GM18508 (cell line): ENCODE measurements at regions not wholly inside any gene's neighbourhood (a gene's known extent, or its start where the extent isn't known, plus 50 kb on each side); places are given as distances from the start of the nearest gene placed in this dataset.

Source experiments
- ATAC-seq: cut with Tn5 transposase; IDR thresholded peaks from one replicate; pipeline ENCODE4 v1.9.1; 2021; ENCODE audit warnings: moderate number of reproducible peaks; ENCODE audit not compliant: insufficient read depth, unreplicated experiment

DNA sequence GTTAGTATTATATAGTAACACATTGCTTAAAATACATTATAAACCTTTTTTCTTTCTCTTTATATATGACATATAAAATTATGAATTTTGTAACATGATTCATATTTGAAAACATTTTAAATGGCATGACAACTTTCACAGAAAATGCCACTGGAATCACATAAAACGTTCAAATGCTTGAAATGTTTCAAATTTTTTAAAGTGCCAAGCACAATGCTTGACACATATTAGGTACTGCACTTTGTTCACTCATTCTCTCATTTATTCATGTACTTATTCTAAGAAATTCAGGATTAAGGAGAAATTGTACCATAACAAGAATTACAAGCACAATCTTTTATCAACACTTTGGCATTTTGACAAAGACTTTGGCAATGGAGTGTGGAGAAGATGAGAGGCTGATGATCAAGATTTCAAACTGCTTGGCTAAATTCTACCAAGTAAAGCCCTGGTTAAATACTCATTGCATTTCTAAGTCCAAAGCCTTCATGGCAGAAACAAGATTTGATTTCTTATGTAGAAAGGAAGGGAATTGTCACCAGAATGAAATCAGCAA, 232.2 kb downstream of the C12orf50 start:
- ATAC-seq = no peak

GRCh38 chr12:87795555-87795954, 233.6 kb downstream of the C12orf50 start:
- ATAC-seq = no peak

GRCh38 chr12:87794854-87795253, 234.3 kb downstream of the C12orf50 start:
- no peak for ATAC-seq

- no peak for ATAC-seq
These were observed 236.1 kb downstream of the C12orf50 start for GRCh38 chr12:87793131-87793530.

DNA sequence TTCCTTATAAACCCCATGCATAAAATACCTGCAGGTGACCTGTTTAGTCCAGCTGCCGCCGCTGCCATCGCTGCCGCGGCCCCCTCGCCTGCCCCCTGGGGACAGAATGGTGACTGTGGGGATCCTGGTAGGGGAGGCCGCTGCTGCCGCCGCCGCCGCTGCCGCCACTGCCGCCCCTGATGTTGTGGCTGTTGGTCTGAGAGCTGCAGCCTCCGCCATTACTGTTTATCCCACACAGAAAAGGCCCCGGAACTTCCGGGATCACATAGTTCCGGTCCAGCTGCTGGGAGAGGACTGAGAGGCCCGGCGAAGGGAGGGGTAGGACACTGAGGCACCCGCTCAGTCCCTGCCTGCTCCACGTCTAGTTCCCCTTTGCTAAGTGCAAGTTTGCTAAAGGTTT, 244.9 kb downstream of the C12orf50 start:
- ATAC-seq = no peak

- no peak for ATAC-seq
These were observed 245.7 kb downstream of the C12orf50 start for GRCh38 chr12:87783467-87783866.

- no peak for ATAC-seq
These were observed 246.4 kb downstream of the C12orf50 start for GRCh38 chr12:87782838-87783237.

- ATAC-seq = no peak
These were observed 249.2 kb downstream of the C12orf50 start for GRCh38 chr12:87779858-87780498.

DNA sequence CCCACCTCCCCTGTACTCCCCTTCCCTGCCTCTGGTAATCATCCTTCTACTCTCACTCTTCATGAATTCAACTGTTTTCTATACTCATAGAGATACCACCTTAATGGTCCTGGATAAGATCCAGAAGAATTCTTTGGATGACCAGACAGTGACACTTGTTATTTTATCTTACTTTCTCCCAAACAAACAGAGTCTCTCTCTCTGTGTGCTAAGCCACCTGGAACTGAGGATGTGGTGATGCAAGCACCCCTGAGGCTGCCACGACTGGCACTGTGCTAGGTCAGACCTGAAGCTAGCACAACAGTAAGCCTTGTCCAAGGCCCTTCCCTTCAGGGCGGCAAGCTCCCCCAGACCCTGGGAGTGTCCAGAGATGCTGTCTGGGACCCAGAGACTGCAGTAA, 250.2 kb downstream of the C12orf50 start:
- no peak for ATAC-seq

- ATAC-seq = no peak
These were observed 251.1 kb downstream of the C12orf50 start for GRCh38 chr12:87778065-87778464.

GRCh38 chr12:87775784-87776183, 253.4 kb downstream of the C12orf50 start:
- no peak for ATAC-seq

- ATAC-seq = no peak
These were observed 254.2 kb downstream of the C12orf50 start for GRCh38 chr12:87775051-87775450.

DNA sequence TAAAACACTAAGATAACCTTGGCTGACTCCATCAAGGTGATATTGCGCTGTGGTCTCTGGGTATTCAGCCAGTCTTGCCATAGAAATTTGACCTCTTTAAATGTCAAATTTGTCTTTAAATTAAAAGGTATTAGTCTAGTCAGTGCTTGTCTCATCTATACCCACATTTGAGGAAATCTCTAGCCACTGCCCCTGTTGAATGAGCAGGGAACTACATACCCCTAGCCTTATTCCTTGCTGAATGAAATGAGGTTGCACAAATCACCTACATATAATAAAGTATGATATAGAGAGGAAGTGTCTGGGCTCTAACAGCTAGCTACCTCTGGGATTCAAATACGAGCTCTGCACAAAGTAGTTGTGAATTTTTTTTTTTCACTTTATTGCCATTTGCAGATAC, 256.8 kb downstream of the C12orf50 start:
- ATAC-seq = no peak

GRCh38 chr12:87768501-87769287, 260.5 kb downstream of the C12orf50 start:
- ATAC-seq = no peak

DNA sequence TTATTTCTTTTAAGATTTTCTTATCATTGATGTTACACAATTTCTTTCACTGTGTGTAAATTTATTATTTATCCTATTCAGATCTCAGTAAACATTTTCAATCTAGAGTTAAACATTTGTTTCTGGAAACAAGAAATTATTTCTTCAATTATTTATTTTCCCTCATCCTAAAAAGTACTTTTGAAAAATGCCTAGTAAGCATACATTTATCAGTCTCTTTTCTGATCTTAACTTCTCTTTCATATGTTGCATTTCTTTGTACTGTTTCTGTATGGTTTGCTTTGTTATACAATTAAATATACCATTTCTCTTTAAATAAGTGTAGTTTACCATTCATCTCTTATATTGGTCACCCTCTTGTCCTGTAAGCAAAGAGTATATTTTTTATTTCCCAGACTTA, 263.2 kb downstream of the C12orf50 start:
- no peak for ATAC-seq

- no peak for ATAC-seq
These were observed 268.3 kb downstream of the C12orf50 start for GRCh38 chr12:87760943-87761342.

DNA sequence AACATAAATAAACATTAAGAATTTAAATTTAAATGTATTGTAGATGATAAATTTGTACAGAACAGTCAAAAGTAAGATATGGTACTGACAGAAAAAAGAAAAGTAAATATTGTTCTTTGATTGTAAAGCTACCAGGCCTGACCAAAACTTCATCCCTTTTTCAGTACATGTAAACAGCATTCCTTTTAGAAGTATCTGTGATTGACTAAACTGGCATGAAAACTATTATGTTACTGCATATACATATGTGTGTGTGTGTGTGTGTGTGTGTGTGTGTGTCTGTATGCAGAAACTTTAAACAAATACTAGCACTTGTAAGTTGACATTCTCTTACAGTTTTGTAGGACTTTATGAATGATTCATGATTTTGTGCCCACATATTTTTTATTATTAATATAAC, 270.9 kb downstream of the C12orf50 start:
- no peak for ATAC-seq

- ATAC-seq = no peak
These were observed 272.5 kb downstream of the C12orf50 start for GRCh38 chr12:87756721-87757120.

DNA sequence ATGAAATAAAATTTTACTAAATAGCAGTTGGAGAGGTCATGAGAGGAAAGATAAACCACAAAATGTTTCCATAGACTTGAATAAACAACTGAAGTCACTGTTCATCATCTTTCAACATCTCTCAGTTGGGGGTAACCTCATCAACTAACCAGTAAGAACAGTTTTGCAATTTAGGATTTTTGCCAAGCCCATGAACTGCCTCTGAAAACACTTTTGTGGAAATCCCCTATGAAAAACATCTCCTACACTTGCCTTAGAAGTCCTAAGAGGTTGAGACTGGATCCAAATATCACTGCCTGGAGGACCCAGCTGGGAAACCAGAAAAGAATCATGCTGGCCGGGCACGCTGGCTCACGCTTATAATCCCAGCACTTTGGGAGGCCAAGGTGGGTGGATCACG, 273.1 kb downstream of the C12orf50 start:
- no peak for ATAC-seq

DNA sequence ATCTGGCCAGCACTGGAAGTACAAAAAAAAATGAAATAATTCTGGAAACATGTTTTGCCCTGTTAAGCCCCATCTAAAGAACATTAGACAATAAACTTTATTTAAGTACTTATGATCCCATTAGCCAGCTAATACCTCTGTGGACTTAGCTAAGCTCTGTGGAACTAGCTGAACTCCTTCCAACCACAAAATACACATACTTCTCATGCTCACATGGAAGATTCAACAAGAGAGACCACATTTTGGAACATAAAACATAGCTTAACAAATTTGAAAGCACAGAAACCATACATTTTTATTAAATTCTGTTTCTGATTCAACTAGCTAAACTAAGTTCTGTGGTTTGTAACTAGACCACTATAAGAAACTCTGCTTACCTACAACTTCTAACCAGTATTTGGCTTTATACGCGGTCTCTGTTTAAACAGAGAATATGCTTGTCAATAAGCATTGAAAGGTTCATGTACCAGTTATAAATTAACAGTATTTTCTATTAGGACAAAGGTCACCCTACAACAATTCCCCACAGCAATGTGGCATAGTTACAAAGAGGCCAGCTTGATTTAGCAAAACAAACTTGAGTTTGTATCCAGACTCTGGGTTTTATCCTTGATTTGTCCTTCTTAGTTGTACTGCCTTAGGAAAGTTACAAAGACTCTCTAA, 300.1 kb downstream of the C12orf50 start:
- ATAC-seq = no peak

DNA sequence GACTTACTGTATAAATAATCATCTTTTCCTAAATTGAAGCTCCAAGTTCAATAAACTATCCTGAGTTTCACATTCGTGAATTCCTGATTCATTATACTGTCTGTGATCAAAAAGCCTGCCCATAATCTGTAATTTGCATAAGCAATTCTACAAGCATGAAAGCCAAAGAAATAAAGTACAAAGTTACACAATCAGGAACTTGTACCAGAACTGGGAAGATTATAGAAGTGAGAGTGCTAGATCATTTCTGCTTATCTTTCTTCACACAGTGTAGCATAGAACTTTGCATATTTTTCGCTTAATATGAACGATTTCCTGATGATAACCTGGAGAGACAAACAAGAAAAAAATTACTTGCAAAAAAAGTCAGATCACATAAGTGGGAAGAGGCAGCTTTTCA, 308.2 kb downstream of the C12orf50 start:
- ATAC-seq = no peak
